ENCODE measurements at regions not wholly inside any gene's neighbourhood (a gene's known extent, or its start where the extent isn't known, plus 50 kb on each side); places are given as distances from the start of the nearest gene placed in this dataset.

DNA sequence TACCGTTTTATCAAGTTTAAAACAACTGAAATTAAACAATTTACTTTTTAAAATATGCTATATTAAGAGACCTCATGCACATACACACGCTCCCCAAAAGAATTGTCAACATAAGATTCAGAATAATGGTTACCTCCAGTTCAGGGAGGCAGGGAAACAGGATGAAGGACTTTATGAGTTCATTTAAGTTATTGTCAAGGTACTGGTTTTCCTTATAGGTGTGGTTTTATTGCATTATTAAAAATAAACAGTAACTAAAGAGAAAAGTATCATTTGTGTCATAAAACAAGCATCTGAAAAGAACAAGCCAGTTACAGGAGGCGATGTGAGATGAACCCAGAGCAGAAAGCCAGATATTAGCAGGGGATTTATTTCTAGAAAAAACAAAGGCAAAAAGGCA, 2376.7 kb downstream of the MAT2B start:
- no peak for DNase-seq (ENCODE audit: extremely low read depth, low read depth)
- TF ChIP-seq, protein P1, sequence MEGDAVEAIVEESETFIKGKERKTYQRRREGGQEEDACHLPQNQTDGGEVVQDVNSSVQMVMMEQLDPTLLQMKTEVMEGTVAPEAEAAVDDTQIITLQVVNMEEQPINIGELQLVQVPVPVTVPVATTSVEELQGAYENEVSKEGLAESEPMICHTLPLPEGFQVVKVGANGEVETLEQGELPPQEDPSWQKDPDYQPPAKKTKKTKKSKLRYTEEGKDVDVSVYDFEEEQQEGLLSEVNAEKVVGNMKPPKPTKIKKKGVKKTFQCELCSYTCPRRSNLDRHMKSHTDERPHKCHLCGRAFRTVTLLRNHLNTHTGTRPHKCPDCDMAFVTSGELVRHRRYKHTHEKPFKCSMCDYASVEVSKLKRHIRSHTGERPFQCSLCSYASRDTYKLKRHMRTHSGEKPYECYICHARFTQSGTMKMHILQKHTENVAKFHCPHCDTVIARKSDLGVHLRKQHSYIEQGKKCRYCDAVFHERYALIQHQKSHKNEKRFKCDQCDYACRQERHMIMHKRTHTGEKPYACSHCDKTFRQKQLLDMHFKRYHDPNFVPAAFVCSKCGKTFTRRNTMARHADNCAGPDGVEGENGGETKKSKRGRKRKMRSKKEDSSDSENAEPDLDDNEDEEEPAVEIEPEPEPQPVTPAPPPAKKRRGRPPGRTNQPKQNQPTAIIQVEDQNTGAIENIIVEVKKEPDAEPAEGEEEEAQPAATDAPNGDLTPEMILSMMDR (IDR thresholded peaks at IDR 0.05; ENCODE audit: low read depth, low read length, missing control alignments), result no peak
- H3K4me3 ChIP-seq (replicated peaks; ENCODE audit: low read depth, low read length), result no peak overlapping the region

DNA sequence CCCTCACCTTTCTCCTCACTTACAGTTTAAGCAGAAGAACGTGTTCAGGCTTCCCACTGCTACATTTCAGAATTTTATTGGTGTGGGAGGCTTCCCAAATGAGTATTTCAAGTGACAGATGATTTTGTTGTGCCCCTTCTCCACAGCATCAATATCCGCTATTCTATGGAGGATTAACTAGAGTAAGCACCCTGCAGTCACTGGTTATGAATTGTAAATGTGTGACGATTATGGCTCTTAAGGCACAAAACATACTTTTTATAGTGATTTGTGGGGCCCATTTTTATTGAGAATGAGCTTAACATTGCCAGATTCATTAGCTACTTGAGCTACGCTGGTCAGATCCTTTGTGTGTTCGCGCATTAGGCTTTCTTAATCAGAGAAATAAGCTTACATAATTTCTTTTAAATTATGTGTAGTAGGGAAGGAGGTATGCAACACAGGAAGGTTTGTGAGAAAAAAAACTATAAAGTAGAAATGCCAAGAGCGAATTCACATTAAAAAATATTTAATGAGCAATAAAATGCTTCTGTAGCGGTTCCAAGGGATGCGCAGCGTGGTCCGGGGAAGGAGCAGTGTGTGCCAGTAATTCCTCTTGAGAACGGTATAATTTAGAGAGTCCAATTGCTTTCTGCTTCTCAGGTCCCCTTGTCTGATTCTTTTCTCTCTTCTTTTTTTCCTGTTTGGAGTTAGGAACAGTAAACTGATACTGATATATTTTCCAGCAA, 2380.4 kb downstream of the MAT2B start:
- TF ChIP-seq, protein P1 (IDR thresholded peaks at IDR 0.05; ENCODE audit: low read depth, low read length, missing control alignments), result no peak
- no peak for DNase-seq (ENCODE audit: extremely low read depth, low read depth)
- H3K4me3 ChIP-seq (replicated peaks; ENCODE audit: low read depth, low read length), result no peak overlapping the region

- no peak overlapping the region for H3K4me3 ChIP-seq (replicated peaks; ENCODE audit: low read depth, low read length)
- TF ChIP-seq, protein P1 (IDR thresholded peaks at IDR 0.05; ENCODE audit: low read depth, low read length, missing control alignments), result no peak
- DNase-seq (ENCODE audit: extremely low read depth, low read depth), result no peak
These were observed 2381.7 kb downstream of the MAT2B start for GRCh38 chr5:165887147-165887546.

GRCh38 chr5:165892383-165892782, 2387.0 kb downstream of the MAT2B start:
- H3K4me3 ChIP-seq (replicated peaks; ENCODE audit: low read depth, low read length), result no peak overlapping the region
- TF ChIP-seq, protein P1 (IDR thresholded peaks at IDR 0.05; ENCODE audit: low read depth, low read length, missing control alignments), result no peak
- no peak for DNase-seq (ENCODE audit: extremely low read depth, low read depth)

- TF ChIP-seq, protein P1 (IDR thresholded peaks at IDR 0.05; ENCODE audit: low read depth, low read length, missing control alignments), result no peak
- DNase-seq (ENCODE audit: extremely low read depth, low read depth), result no peak
- no peak overlapping the region for H3K4me3 ChIP-seq (replicated peaks; ENCODE audit: low read depth, low read length)
These were observed 2389.5 kb downstream of the MAT2B start for GRCh38 chr5:165894916-165895315.

DNA sequence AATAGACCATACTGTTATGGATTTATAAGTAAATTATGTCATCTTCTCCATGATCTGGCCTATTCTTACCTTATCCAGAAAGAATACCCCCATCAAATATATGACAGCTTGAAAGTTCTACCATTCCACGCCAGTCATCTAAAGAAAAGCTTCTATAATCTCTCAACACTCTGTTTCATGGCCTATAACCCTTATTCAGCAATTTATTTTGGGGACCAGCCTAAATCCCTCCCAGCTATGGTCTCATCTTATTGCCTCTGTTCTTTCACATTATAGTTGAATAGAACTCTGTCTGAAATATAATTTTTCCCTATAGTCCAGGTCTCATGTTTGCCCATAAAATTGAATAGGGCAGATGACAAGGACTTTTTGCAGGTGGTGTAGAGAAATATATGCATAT, 2387.6 kb upstream of the WWC1 start:
- no peak for DNase-seq (ENCODE audit: extremely low read depth, low read depth)
- TF ChIP-seq, protein P1 (IDR thresholded peaks at IDR 0.05; ENCODE audit: low read depth, low read length, missing control alignments), result no peak
- no peak overlapping the region for H3K4me3 ChIP-seq (replicated peaks; ENCODE audit: low read depth, low read length)

GRCh38 chr5:165906871-165907270, 2384.6 kb upstream of the WWC1 start:
- DNase-seq (ENCODE audit: extremely low read depth, low read depth), result no peak
- TF ChIP-seq, protein P1 (IDR thresholded peaks at IDR 0.05; ENCODE audit: low read depth, low read length, missing control alignments), result no peak
- H3K4me3 ChIP-seq (replicated peaks; ENCODE audit: low read depth, low read length), result no peak overlapping the region
